ENCODE measurements at regions not wholly inside any gene's neighbourhood (a gene's known extent, or its start where the extent isn't known, plus 50 kb on each side); places are given as distances from the start of the nearest gene placed in this dataset.
"Not testable (repeated sequence)": the region's sequence is repeated elsewhere in the genome, so short reads cannot be mapped to it uniquely, and the experiment has no call there.

- in situ Hi-C loops (cut with MboI; ENCODE audit: low pct_unique_long_range_greater_than_20kb, low sequenced_read_pairs) = loop anchor here (25.0 kb wide), 1 partner anchor 150 kb away; no protein-coding TSS in a partner anchor
- DNase-seq = not testable (repeated sequence)
These were observed 134.3 kb downstream of the CCDC74A start for GRCh38 chr2:131661884-131662535.

GRCh38 chr2:131663501-131663900 is 135.8 kb downstream of the CCDC74A start:
- in situ Hi-C loops (cut with MboI; ENCODE audit: low pct_unique_long_range_greater_than_20kb, low sequenced_read_pairs) = loop anchor here (25.0 kb wide), 1 partner anchor 151 kb away; no protein-coding TSS in a partner anchor
- DNase-seq = not testable (repeated sequence)

DNA sequence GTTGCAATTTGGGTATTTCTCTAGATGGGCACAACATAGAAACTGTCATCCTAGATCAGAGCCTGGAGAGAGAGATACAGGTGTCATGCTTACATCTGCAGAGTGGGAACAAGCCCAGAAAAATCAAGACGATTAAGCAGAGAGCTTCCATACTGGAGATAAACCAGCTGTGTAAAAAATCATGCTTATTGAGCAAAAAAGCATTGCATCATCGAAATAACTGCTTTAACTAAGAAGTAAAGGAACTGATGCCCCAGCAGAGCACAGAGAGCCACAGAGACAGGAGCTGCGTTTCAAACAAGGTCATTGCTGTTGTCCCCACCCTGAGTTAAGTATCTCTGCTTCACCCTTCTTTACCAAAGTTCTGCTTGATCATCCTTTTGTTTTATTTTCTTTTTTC is 138.0 kb downstream of the CCDC74A start:
- DNase-seq = not testable (repeated sequence)
- in situ Hi-C loops (cut with MboI; ENCODE audit: low pct_unique_long_range_greater_than_20kb, low sequenced_read_pairs) = loop anchor here (25.0 kb wide), 1 partner anchor 153 kb away; no protein-coding TSS in a partner anchor

DNA sequence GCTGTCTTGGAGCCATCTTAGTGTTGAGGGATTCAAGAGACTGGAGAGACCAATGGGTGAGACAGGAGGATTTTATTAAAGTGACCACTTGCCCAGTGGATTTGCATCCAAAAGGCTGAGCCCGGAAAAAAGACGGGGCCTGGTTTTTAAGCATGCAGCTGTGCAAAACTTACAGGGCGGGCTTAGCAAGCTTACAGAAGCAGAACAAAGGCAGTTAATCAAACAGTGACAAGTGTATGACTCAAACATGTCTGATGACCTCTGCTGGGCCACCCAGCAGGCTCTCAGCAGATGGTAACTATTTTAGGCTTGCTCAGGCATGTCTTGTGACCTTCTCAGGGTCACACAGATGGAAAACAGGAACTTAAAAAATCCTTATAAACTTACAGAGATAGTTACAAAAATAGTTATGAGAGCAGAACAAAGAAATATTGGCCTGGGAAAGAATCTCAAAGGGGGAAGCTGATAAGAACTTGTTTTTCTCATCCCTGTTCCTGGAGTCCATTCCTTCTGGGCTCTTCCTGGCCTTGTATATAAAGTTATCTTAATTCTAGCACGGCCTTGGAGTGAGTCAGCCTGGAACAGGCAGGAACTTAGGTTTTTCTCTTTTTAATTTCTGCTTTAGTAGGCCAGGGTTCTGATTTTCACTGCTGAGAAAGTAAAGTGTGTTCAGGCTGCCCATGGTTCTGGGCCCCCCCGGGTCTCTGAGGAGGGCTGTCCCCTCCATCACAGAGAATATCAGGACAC is 141.3 kb downstream of the CCDC74A start:
- peak; percentile 94 for DNase-seq
- in situ Hi-C loops (cut with MboI; ENCODE audit: low pct_unique_long_range_greater_than_20kb, low sequenced_read_pairs) = loop anchor here (25.0 kb wide), 1 partner anchor 157 kb away; no protein-coding TSS in a partner anchor

DNA sequence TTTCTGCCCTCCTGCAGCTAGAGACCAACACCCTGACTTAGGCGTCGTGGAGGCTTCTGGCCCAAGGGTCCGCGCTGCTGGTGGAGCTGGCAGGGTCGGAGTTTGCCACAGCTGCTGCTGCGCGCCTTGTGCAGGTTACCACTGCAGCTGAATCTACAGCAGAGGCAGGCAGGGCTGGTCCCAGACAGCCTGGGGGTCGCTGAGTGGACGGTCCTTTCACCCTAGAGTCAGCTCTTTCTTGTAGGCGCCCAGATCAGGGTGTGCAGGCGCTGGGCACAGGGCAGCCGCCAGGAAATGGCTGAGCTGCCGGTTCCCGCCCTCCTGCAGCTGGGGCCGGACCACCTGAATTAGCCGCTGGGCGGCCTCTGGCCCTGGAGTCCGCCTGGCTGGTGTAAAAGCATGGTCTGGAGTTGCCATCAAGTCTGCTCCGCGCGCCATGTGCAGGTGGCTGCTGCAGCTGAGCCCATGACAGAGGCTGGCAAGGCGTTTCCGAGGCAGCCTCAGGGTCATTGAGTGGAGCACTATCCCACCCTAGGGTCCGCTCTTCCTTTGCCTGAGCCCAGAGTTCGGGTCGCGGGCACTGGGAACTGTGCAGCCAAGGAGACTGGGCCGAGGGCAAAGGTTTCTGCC is 144.3 kb downstream of the CCDC74A start:
- not testable (repeated sequence) for DNase-seq
- in situ Hi-C loops (cut with MboI; ENCODE audit: low pct_unique_long_range_greater_than_20kb, low sequenced_read_pairs) = loop anchor here (25.0 kb wide), 1 partner anchor 160 kb away; no protein-coding TSS in a partner anchor

- in situ Hi-C loops (cut with MboI; ENCODE audit: low pct_unique_long_range_greater_than_20kb, low sequenced_read_pairs) = loop anchor here (25.0 kb wide), 1 partner anchor 160 kb away; no protein-coding TSS in a partner anchor
- DNase-seq = peak; percentile 80
These were observed 145.0 kb downstream of the CCDC74A start for GRCh38 chr2:131672471-131673399.

- in situ Hi-C loops (cut with MboI; ENCODE audit: low pct_unique_long_range_greater_than_20kb, low sequenced_read_pairs) = loop anchor here (25.0 kb wide), 1 partner anchor 161 kb away; no protein-coding TSS in a partner anchor
- DNase-seq = peak; percentile 85
These were observed 145.9 kb downstream of the CCDC74A start for GRCh38 chr2:131673400-131674173.

DNA sequence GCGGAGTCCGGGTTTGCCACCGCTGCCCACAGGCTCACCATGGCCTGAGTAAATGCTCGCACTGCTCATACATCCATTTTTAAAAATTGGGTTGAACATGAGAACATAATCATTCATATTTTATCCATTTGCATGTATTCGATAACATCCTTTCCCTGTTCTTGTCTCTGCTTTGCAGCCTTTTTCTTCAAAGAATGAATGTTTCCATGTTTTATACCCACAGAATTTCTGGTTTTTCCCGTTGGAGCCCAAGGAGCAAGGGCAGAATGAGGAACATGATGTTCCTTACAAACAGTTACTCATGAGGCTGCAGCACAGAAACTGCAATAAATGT is 146.5 kb downstream of the CCDC74A start:
- in situ Hi-C loops (cut with MboI; ENCODE audit: low pct_unique_long_range_greater_than_20kb, low sequenced_read_pairs) = loop anchor here (25.0 kb wide), 1 partner anchor 162 kb away; no protein-coding TSS in a partner anchor

GRCh38 chr2:131681611-131682121 is 154.0 kb downstream of the CCDC74A start:
- in situ Hi-C loops (cut with MboI; ENCODE audit: low pct_unique_long_range_greater_than_20kb, low sequenced_read_pairs); DNase-seq: not testable (repeated sequence)

More for the DNA sequence above, 146.5 kb downstream of the CCDC74A start:
- no peak for DNase-seq

GRCh38 chr2:131682122-131682944 is 154.6 kb downstream of the CCDC74A start:
- in situ Hi-C loops (cut with MboI; ENCODE audit: low pct_unique_long_range_greater_than_20kb, low sequenced_read_pairs) = no loop called here
- DNase-seq = peak; percentile 92

GRCh38 chr2:131682945-131683330 is 155.2 kb downstream of the CCDC74A start:
- DNase-seq = peak; percentile 72

GRCh38 chr2:131684631-131685316 is 157.1 kb downstream of the CCDC74A start:
- DNase-seq = peak; percentile 26
- in situ Hi-C loops (cut with MboI; ENCODE audit: low pct_unique_long_range_greater_than_20kb, low sequenced_read_pairs) = not testable (repeated sequence)

More at GRCh38 chr2:131682945-131683330, 155.2 kb downstream of the CCDC74A start:
- in situ Hi-C loops (cut with MboI; ENCODE audit: low pct_unique_long_range_greater_than_20kb, low sequenced_read_pairs) = not testable (repeated sequence)

GRCh38 chr2:131686164-131686893 is 158.6 kb downstream of the CCDC74A start:
- in situ Hi-C loops (cut with MboI; ENCODE audit: low pct_unique_long_range_greater_than_20kb, low sequenced_read_pairs); DNase-seq: not testable (repeated sequence)

GRCh38 chr2:131686894-131687238 is 159.2 kb downstream of the CCDC74A start:
- in situ Hi-C loops (cut with MboI; ENCODE audit: low pct_unique_long_range_greater_than_20kb, low sequenced_read_pairs); DNase-seq: not testable (repeated sequence)

DNA sequence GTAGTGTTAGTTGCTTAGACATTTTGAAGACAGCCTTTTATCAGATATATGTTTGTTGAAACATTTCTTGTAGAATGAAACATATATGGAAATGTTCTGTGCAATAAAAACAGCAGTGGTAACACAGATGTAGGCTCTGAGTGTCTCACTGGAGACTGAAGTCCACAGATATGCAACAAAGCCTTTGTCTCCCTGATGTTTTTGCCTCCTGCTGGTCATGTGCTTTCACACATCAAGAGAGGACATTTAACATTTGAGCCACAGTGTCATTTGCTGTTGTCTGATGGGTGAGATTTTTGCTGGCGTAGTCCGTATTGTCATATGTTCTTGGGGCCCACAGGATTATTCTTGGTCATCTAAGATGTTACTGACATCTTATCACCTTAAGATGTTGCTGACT is 161.4 kb downstream of the CCDC74A start:
- DNase-seq; in situ Hi-C loops (cut with MboI; ENCODE audit: low pct_unique_long_range_greater_than_20kb, low sequenced_read_pairs): not testable (repeated sequence)

GRCh38 chr2:131711268-131711667 is 183.6 kb downstream of the CCDC74A start:
- in situ Hi-C loops (cut with MboI; ENCODE audit: low pct_unique_long_range_greater_than_20kb, low sequenced_read_pairs); DNase-seq: not testable (repeated sequence)
